Ishikawa (cell line): ENCODE measurements at regions not wholly inside any gene's neighbourhood (a gene's known extent, or its start where the extent isn't known, plus 50 kb on each side); places are given as distances from the start of the nearest gene placed in this dataset.

Source experiments
- CEBPB ChIP-seq: IDR thresholded peaks from 2 replicates; pipeline ENCODE4 v1.6.1; 2012
- FOXM1 ChIP-seq: IDR thresholded peaks from 2 replicates; pipeline ENCODE4 v1.6.1; 2012; ENCODE audit warnings: low read depth, borderline replicate concordance
- TAF1 ChIP-seq: IDR thresholded peaks from 2 replicates; pipeline ENCODE4 v1.6.1; 2012; ENCODE audit warnings: low read depth, mild to moderate bottlenecking
- TCF12 ChIP-seq: IDR thresholded peaks from 2 replicates; pipeline ENCODE4 v1.6.1; 2012; ENCODE audit warnings: low read depth
- YY1 ChIP-seq: IDR thresholded peaks from 2 replicates; pipeline ENCODE4 v1.6.1; 2012; ENCODE audit warnings: low read depth
- TF ChIP-seq, protein P1 (sequence below): IDR thresholded peaks from 2 replicates; pipeline ENCODE4 v1.6.1; 2012
- TF ChIP-seq, protein P2 (sequence below): IDR thresholded peaks from 2 replicates; pipeline ENCODE4 v1.6.1; 2012

DNA sequence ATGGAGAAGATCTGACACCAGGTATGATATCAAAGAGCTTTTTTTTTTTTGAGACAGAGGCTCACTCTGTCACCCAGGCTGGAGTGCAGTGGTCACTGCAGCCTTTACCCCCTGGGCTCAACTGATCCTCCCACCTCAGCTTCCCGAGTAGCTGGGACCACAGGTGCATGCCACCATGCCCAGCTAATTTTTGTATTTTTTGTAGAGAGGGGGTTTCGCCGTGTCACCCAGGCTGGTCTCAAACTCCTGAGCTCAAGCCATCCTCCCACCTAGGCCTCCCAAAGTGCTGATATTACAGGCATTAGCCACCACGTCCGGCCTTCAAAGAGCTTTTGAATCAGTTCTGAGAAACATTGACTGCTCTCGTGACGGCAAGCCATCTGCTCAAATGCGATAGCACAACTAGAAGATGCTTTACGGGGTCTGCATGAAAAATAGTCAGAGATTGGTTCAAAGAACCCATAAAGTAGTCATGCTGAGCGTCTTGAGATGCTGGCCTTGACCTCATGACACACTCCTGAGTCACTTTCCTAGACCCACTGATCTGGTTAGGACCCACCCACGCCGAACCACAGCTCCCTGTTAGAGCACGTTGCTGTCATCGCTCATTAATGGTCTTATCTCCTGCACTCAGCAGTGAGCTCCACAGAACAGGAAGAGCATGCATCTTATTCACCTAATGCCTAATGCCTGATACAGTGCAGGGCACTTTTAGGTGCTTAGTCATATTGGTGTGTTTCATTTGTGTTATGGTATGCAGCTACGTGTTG, 57.0 kb upstream of the NR2F2 start:
- no peak for TF ChIP-seq TCF12
- no peak for TF ChIP-seq YY1
- TF ChIP-seq, protein P1, sequence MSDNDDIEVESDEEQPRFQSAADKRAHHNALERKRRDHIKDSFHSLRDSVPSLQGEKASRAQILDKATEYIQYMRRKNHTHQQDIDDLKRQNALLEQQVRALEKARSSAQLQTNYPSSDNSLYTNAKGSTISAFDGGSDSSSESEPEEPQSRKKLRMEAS, result no peak
- TF ChIP-seq CEBPB, result no peak
- TF ChIP-seq TAF1, result no peak
- no peak for TF ChIP-seq FOXM1
- TF ChIP-seq, protein P2, sequence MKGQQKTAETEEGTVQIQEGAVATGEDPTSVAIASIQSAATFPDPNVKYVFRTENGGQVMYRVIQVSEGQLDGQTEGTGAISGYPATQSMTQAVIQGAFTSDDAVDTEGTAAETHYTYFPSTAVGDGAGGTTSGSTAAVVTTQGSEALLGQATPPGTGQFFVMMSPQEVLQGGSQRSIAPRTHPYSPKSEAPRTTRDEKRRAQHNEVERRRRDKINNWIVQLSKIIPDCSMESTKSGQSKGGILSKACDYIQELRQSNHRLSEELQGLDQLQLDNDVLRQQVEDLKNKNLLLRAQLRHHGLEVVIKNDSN, result no peak
